AG04449 (cell line): ENCODE measurements at regions not wholly inside any gene's neighbourhood (a gene's known extent, or its start where the extent isn't known, plus 50 kb on each side); places are given as distances from the start of the nearest gene placed in this dataset.

Experiments used
- CTCF ChIA-PET: fragments of 350-600 bp; formaldehyde crosslinking; extraction: SDS; loops from one replicate; lab custom pipeline; 2021; ENCODE audit warnings: antibody characterized with exemption; lab: Yijun Ruan, JAX
- POLR2A ChIA-PET: fragments of 400-600, 350-600 bp; formaldehyde crosslinking; extraction: SDS; loops from one replicate; lab custom pipeline; 2020; ENCODE audit warnings: antibody characterized with exemption, inconsistent platforms; lab: Yijun Ruan, JAX
- DNase-seq: peaks from one replicate; pipeline ENCODE4 v3.0.0-alpha.2; 2010; ENCODE audit warnings: low read depth, low spot score
- H3K4me3 ChIP-seq: 2 replicates; pipeline ENCODE4 v1.5.1; 2011; ENCODE audit warnings: low read depth, mild to moderate bottlenecking, control low read depth, low read length
- CTCF ChIP-seq: IDR thresholded peaks from one replicate; pipeline ENCODE4 v1.5.1; 2011; ENCODE audit warnings: mild to moderate bottlenecking, moderate library complexity, low read length, control low read depth, inconsistent platforms; ENCODE audit not compliant: insufficient read depth; ENCODE audit errors: missing control alignments

GRCh38 chr10:95121904-95122303 is 52.6 kb upstream of the CYP2C8 start:
- ChIA-PET POLR2A (no interaction called here), CTCF (interaction anchor here (1.6 kb wide), 1 partner anchor 12 kb away, joined by 7 read pairs; no protein-coding TSS in a partner anchor)
- no peak overlapping the region for H3K4me3 ChIP-seq
- no peak for DNase-seq
- TF ChIP-seq CTCF: no peak
